GM18907 (cell line): ENCODE measurements at regions not wholly inside any gene's neighbourhood (a gene's known extent, or its start where the extent isn't known, plus 50 kb on each side); places are given as distances from the start of the nearest gene placed in this dataset.

Experiments
- ATAC-seq: cut with Tn5 transposase; IDR thresholded peaks from one replicate; pipeline ENCODE4 v1.9.1; 2021; ENCODE audit warnings: mild to moderate bottlenecking, moderate library complexity; ENCODE audit not compliant: unreplicated experiment

DNA sequence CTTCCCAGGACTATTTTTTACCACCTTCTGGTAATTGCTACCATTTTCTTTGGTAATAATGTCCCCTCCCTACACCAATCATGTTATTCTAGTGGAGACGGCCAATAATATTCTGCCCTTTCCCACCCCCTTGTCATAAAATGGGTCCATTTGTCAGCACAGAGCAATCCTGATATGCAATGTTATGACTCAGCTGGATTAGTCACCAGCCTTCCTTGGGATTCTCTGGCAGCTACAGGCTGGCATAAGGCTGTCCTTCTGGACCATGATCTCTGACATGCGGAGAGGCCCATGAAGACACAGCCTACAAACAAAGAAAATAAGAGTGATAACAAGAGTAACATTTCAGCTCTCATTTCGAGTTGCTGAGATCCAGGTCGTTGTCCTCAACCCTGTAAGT lies 222.0 kb upstream of the CPNE8 start:
- ATAC-seq: no peak

GRCh38 chr12:39125566-39125965 lies 220.2 kb upstream of the CPNE8 start:
- no peak for ATAC-seq

DNA sequence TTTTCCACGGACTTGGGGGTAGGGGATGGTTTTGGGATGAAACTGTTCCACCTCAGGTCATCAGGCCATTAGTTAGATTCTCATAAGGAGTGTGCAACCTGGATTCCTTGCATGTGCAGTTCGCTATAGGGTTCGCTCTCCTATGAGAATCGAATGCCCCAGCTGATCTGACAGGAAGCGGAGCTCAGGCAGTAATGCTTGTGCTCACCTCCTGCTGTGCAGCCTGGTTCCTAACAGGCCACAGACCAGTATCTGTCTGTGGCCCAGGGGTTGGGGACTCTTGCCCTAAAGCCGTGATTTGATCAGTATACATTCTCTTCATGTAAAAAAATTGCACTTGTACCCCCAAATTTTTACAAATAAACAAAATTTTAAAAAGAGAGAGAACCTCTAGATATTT lies 219.4 kb upstream of the CPNE8 start:
- no peak for ATAC-seq

DNA sequence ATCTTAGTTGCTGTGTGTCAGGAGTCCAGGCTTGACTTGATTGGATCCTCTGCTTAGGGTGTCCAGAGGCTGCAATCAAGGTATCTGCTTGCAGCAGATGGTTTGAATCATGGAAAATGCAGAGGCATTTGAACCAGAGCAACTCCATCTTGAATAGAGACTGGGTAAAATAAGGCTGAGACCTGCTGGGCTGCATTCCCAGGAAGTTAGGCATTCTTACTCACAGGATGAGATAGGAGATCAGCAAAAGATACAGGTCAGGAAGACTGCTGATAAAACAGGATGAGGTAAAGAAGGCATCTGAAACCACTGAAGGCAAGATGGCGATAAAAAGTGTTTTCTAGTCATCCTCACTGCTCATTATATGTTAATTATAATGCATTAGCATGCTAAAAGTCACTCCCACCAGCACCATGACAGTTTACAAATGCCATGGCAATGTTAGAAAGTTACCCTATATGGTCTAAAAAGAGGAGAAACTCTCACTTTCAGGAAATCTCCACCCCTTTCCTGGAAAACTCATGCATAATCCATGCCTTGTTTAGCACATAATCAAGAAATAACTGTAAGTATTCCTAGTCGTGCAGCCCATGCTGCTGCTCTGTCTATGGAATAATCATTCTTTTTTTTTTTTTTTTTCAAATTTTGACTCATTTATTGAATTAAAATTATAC lies 218.3 kb upstream of the CPNE8 start:
- ATAC-seq: no peak

GRCh38 chr12:39122562-39123204 lies 217.3 kb upstream of the CPNE8 start:
- ATAC-seq: no peak

GRCh38 chr12:39116861-39117260 lies 211.5 kb upstream of the CPNE8 start:
- ATAC-seq: no peak

- ATAC-seq: no peak
These were observed 206.7 kb upstream of the CPNE8 start for GRCh38 chr12:39112064-39112463.

- ATAC-seq: no peak
These were observed 199.7 kb upstream of the CPNE8 start for GRCh38 chr12:39105111-39105510.

GRCh38 chr12:39103552-39104165 lies 198.3 kb upstream of the CPNE8 start:
- ATAC-seq: peak; percentile 99

DNA sequence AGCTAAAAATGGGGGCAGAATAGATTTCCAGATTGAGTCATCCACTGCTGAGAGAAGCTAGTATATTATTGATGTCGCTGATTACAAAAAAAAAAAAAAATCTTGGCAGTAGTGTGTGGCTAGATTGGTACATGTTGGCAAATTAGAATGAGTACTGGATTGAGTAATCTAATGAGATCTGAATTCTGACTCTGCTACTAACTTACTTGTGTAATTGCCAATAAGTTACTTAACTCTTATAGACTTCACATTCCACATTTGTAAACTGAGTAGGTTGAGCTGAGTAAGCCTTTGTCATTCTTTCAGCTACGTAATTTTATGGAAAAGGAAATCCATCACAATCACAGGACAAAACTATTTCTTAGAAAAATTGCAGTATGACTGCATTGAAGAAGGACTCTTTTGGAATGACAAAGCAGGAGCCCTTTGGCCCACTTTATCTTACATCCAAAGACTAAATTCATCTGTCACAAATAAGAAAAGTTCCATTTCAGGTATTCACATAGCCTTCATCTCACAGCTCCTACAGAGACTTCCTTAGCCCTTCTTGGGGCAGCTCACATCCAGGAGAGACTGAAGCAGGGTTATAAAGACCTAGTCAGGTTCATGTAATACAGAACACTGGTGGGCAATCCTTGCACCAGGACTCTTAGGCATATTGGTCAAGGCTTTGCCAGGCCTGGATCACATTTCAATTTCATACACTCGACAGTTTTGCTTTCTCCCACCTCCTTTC lies 197.3 kb upstream of the CPNE8 start:
- no peak for ATAC-seq

- no peak for ATAC-seq
These were observed 190.4 kb upstream of the CPNE8 start for GRCh38 chr12:39095636-39096330.

DNA sequence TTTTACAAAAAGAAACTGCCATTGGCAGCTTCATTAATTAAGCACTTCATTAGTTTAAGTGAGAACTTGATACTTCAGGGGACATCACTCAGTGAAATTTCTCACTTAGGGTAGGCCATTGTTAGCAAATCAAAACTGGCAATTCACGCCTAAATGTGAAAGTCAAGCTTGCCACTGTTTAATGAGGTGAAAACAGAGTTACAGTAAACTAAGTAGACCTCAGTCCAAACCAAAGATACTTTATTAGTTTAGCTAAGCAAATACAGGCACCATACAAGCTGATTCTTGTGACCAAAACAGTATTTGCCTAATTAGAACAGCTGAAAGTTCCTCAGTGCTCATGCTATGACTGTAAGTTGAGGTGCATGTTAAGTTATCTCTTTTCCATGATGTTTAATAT lies 176.5 kb upstream of the CPNE8 start:
- ATAC-seq: no peak

DNA sequence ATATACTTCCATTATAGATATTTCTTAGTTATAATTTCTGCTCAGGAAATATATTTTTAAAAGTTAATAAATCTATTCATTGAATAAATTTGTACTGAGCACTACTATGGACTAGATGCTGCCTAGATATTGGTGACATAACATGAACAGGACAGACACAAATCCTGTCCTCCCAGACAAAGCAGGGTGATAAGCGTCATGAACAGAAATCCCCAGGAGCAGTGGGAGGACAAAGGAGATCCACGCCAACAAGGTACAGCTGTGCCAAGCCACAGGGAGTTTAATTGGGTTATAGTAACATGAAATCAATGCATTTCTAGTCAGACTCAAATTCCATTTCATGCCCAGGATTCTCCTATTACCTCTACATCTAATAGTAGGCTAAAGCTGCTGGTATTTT lies 171.8 kb upstream of the CPNE8 start:
- ATAC-seq: no peak

DNA sequence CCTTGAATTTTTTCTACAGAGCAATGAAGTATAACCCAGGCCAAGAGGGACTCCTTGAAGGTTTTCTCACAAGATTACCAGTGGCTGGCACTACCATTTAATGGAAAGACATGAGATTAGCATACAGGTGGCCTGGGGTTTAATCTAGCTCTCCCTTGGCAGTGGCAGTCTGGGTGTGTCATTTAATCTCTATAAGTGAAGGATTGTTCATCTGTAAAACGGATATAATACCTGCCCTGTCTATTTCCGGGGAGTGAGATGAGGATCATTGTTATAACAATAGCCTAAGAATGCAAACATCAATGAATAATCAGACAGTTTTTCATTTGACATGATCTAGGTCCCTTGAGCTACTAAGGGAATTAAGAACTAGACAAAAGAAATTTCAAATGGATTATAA lies 168.7 kb upstream of the CPNE8 start:
- ATAC-seq: no peak

- no peak for ATAC-seq
These were observed 167.3 kb upstream of the CPNE8 start for GRCh38 chr12:39072658-39073057.

GRCh38 chr12:39071611-39072010 lies 166.2 kb upstream of the CPNE8 start:
- no peak for ATAC-seq

DNA sequence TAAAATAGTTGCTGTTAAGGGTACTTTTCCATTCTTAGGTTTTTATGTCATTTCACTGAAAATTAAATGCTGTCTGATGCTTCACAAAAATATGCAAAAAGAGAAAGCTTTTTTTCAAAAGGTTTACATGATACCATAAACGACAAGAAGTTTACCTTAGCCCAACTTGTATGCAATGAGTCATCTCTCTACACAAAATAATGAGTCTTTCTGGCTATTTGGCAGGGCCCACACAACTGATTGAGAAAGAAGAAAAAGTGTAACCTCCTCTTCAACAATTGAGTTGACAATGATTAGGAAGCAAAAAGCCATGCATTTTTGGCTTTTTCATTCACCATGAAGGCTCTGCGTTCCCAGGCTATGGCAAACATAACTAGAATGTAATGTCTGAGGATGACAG lies 165.4 kb upstream of the CPNE8 start:
- ATAC-seq: no peak

DNA sequence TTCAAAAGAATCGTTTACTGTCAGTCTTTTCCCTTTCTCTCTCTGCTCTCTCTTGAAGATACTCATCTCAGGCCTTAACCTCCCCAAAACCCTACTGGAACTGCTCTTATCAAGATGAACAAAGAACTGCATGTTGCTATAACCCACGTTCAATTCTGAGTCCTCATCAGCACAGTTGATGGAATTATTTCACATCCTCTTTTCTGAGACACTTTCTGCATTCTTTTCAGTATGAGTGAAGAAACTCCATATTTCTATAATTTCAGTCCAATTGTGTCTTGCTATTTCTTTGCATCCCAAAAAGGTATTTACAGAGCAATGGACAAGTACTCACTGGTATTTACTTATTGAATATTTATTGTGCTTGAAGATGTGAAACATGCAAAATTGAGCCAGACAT lies 160.1 kb upstream of the CPNE8 start:
- no peak for ATAC-seq

DNA sequence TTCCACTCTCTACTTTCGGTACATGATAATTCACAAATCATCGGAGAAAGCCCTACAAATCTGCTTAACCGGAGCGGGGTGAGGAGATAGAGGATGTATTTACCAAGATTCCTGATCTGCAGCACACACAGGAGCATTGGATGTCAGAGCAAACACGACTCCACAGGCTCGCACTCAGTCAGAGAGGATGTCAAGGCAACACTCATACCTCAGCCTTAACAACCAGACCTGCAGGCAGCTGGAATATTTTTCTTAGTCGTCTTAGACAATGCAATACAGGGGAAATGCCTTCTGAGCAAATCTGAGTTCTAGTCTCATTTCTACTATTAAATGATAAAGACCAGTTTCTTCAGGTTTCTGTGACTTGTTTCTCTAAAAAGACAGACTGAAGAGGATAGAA lies 159.3 kb upstream of the CPNE8 start:
- no peak for ATAC-seq

- ATAC-seq: no peak
These were observed 157.0 kb upstream of the CPNE8 start for GRCh38 chr12:39062266-39062996.

GRCh38 chr12:39061576-39061975 lies 156.2 kb upstream of the CPNE8 start:
- no peak for ATAC-seq
